Astrocyte of the spinal cord (primary cell): ENCODE measurements at regions not wholly inside any gene's neighbourhood (a gene's known extent, or its start where the extent isn't known, plus 50 kb on each side); places are given as distances from the start of the nearest gene placed in this dataset.

ENCODE experiments used
- DNase-seq: peaks from one replicate; pipeline ENCODE4 v3.0.0; 2011; ENCODE audit warnings: low read depth, low spot score
- H3K4me3 ChIP-seq: 2 replicates; pipeline ENCODE4 v1.5.1; 2011; ENCODE audit warnings: low read depth, mild to moderate bottlenecking, low read length, moderate library complexity
- CTCF ChIP-seq: IDR thresholded peaks from 2 replicates; pipeline ENCODE4 v1.5.1; 2012; ENCODE audit warnings: low read depth, mild to moderate bottlenecking, low read length, inconsistent platforms
- in situ Hi-C: cut with HindIII; loops from 2 replicates; pipeline ENCODE4 v1.10.0; 2017; ENCODE audit warnings: low sequenced_read_pairs

DNA sequence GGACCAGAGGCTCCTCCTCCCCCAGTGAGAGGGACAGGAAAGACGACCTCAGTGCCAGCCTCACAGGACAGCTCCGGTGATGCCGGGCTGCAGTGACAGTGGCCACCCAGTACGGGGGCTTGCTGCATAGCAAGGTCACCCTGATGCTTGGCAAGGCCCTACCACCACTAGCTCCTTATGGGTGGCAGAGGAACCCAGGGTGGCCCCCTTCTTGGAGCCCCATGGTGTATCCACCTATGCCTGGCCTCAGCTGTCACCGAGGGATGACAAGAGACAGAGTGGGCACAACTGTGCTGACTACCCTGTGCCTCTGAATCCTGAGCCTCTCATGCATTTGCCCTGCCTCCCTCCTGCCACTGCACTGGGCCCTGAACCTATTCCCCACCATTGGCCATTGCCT, 809.2 kb downstream of the TBC1D22A start:
- no peak for DNase-seq
- in situ Hi-C loops, result no loop called here
- TF ChIP-seq CTCF, result no peak
- H3K4me3 ChIP-seq, result no peak overlapping the region

GRCh38 chr22:47570851-47571250, 808.4 kb downstream of the TBC1D22A start:
- no peak for DNase-seq
- no peak for TF ChIP-seq CTCF
- no peak overlapping the region for H3K4me3 ChIP-seq
- in situ Hi-C loops, result no loop called here

- in situ Hi-C loops, result no loop called here
- no peak for TF ChIP-seq CTCF
- no peak overlapping the region for H3K4me3 ChIP-seq
- no peak for DNase-seq
Observed at GRCh38 chr22:47570300-47570685, 807.8 kb downstream of the TBC1D22A start.

DNA sequence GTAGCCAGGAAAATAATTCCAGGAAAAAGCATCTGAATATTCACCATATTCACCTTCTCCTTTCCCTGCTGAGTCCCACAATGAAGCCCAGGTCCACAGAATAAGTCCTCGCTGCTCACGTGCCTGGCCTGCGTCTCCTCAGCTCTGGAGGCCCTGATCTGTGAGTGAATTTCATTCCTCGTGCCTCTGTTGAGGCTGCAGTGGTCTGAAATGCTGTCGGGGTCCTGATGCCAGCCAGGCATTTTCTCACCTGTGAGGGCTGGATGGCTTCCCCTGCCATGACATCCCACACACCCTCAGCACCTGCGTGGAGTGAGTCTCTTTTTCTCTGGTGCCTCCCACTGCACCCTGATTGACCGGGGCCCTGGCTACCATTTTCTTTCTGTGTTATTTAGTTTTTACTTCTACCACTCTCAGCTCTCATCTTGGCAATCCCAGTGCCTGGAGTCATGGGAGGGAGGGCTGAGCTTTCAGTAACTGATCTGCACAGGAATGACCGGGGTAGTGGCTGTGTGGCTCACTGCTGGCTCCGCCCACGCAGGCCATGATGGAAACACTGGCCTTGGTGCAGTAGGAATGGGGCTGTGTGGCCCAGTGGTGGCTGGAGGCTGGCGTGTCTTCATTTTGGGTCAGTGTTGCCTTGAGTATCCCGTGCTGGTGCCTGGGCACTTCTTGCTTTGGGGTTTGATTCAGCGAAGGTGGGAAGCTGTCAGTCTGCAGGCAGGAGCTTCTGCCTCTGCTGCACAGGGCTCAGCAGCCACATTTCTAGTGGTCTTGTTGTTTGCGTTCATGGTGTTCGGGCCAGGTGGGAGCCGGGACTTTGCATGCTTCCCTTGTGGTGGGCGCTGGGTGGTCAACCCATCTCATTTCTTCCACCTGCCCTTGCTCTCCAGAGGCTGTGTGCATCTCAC, 807.2 kb downstream of the TBC1D22A start:
- in situ Hi-C loops, result no loop called here
- DNase-seq, result no peak
- TF ChIP-seq CTCF, result no peak
- no peak overlapping the region for H3K4me3 ChIP-seq

GRCh38 chr22:47568700-47569099, 806.2 kb downstream of the TBC1D22A start:
- no peak for TF ChIP-seq CTCF
- in situ Hi-C loops, result no loop called here
- DNase-seq, result no peak
- no peak overlapping the region for H3K4me3 ChIP-seq

GRCh38 chr22:47567126-47568090, 805.0 kb downstream of the TBC1D22A start:
- in situ Hi-C loops, result no loop called here
- H3K4me3 ChIP-seq, result no peak overlapping the region
- no peak for DNase-seq
- no peak for TF ChIP-seq CTCF
